AG10803 (cell line): ENCODE measurements at regions not wholly inside any gene's neighbourhood (a gene's known extent, or its start where the extent isn't known, plus 50 kb on each side); places are given as distances from the start of the nearest gene placed in this dataset.
A peak's percentile ranks its signal among the peaks of the same experiment; 100 is the strongest.

Source experiments
- DNase-seq: peaks from one replicate; pipeline ENCODE4 v3.0.0; 2010; ENCODE audit warnings: low read depth
- H3K4me3 ChIP-seq: 2 replicates; pipeline ENCODE4 v1.5.1; 2011; ENCODE audit warnings: mild to moderate bottlenecking, low read length, control low read depth
- CTCF ChIP-seq: conservative IDR thresholded peaks from 2 replicates; pipeline ENCODE4 v1.5.1; 2011; ENCODE audit warnings: mild to moderate bottlenecking, low read length, control low read depth, inconsistent platforms

- TF ChIP-seq CTCF, result peak; percentile 45
- DNase-seq, result no peak
- H3K4me3 ChIP-seq, result no peak overlapping the region
Observed at GRCh38 chr9:1869843-1870242, 145.3 kb upstream of the SMARCA2 start.

- H3K4me3 ChIP-seq, result no peak overlapping the region
- TF ChIP-seq CTCF, result no peak
- DNase-seq, result no peak
Observed at GRCh38 chr9:1870915-1871314, 144.2 kb upstream of the SMARCA2 start.

- peak; percentile 25; the same call in 1 of the 2 replicates for TF ChIP-seq CTCF
- no peak overlapping the region for H3K4me3 ChIP-seq
- peak; percentile 46 for DNase-seq
Observed at GRCh38 chr9:1871626-1872419, 143.3 kb upstream of the SMARCA2 start.

GRCh38 chr9:1875251-1875851, 139.8 kb upstream of the SMARCA2 start:
- H3K4me3 ChIP-seq, result no peak overlapping the region
- TF ChIP-seq CTCF, result no peak
- DNase-seq, result no peak

GRCh38 chr9:1875921-1876448, 139.2 kb upstream of the SMARCA2 start:
- no peak for DNase-seq
- no peak overlapping the region for H3K4me3 ChIP-seq
- no peak for TF ChIP-seq CTCF

- TF ChIP-seq CTCF, result no peak
- DNase-seq, result no peak
- no peak overlapping the region for H3K4me3 ChIP-seq
Observed at GRCh38 chr9:1876891-1877496, 138.2 kb upstream of the SMARCA2 start.
